ENCODE measurements at regions not wholly inside any gene's neighbourhood (a gene's known extent, or its start where the extent isn't known, plus 50 kb on each side); places are given as distances from the start of the nearest gene placed in this dataset.

DNA sequence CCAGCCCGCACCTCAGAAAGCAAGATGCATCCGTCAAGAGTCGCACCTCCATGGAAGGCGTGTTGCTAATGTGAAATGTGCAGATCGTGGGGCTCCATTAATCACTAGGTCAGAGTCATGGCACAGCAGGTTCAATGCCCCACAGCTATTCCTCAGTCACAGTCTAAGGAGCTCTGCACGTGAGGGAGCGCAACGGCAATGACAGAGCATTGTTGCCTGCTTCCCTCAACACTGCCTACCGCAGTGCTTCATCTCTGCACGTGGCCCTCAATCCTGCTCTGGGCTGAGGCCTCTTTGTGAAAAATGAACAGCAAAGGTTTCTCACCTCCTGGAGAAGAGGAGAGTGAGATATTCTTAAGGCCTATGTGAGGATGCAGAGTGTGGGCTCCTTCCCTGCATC lies 995.2 kb upstream of the TMEM132C start:
- no peak overlapping the region for H3K27ac Mint-ChIP-seq
- H3K4me1 Mint-ChIP-seq = no peaks in the 10 kb centered on the region
- Histone ChIP-seq H3K9me3 (ENCODE audit: control insufficient read depth, insufficient read depth, low read length) (no peaks in the 10 kb centered on the region), H3K27me3 (ENCODE audit: control insufficient read depth, insufficient read depth, low read length) (no peaks in the 10 kb centered on the region), H3K4me3 (ENCODE audit: low read length) (no peak overlapping the region), H3K36me3 (ENCODE audit: control insufficient read depth, insufficient read depth, low read length) (no peaks in the 10 kb centered on the region), H3K4me1 (ENCODE audit: control insufficient read depth, insufficient read depth, low read length) (no peaks in the 10 kb centered on the region), H3K27ac (ENCODE audit: low read length) (no peak overlapping the region)
- H3K4me3 Mint-ChIP-seq = no peak overlapping the region
- peaks cover 0 to 3% of the 10 kb centered on the region in 2 donors for H3K9me3 Mint-ChIP-seq
- no peak for ATAC-seq
- intact Hi-C loops (cut with micrococcal nuclease) = no loop called here
- H3K36me3 Mint-ChIP-seq = no peaks in the 10 kb centered on the region
- DNase-seq = no peak
- no peaks in the 10 kb centered on the region for H3K27me3 Mint-ChIP-seq (ENCODE audit: low read depth in 2 of 2)
- 93% methylated on average over 10 of the region's 10 CpGs for WGBS (ENCODE audit: insufficient coverage)
- TF ChIP-seq, protein P1, sequence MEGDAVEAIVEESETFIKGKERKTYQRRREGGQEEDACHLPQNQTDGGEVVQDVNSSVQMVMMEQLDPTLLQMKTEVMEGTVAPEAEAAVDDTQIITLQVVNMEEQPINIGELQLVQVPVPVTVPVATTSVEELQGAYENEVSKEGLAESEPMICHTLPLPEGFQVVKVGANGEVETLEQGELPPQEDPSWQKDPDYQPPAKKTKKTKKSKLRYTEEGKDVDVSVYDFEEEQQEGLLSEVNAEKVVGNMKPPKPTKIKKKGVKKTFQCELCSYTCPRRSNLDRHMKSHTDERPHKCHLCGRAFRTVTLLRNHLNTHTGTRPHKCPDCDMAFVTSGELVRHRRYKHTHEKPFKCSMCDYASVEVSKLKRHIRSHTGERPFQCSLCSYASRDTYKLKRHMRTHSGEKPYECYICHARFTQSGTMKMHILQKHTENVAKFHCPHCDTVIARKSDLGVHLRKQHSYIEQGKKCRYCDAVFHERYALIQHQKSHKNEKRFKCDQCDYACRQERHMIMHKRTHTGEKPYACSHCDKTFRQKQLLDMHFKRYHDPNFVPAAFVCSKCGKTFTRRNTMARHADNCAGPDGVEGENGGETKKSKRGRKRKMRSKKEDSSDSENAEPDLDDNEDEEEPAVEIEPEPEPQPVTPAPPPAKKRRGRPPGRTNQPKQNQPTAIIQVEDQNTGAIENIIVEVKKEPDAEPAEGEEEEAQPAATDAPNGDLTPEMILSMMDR (IDR thresholded peaks at IDR 0.05) = no peak

DNA sequence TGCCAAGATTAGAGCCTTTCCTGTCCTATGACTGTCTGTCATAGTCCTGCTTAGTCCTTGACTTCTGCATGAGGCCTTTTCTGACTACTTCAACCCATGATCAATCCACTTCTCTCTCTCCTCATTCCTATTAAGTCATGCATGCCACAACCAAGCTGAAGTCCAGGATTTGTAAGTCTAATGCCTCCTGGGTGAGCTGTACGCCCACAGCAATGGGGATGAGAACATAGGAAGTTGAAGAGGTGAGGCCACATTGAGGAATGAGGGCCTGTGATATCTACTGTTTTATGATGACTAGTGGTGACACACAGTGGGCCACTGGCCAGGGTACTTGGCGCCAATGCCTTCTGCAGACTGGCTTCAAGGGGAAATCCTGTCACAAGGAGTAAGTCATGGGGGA lies 994.1 kb upstream of the TMEM132C start:
- Histone ChIP-seq H3K4me1 (ENCODE audit: control insufficient read depth, insufficient read depth, low read length) (no peaks in the 10 kb centered on the region), H3K36me3 (ENCODE audit: control insufficient read depth, insufficient read depth, low read length) (no peaks in the 10 kb centered on the region), H3K9me3 (ENCODE audit: control insufficient read depth, insufficient read depth, low read length) (no peaks in the 10 kb centered on the region), H3K4me3 (ENCODE audit: low read length) (no peak overlapping the region), H3K27ac (ENCODE audit: low read length) (no peak overlapping the region), H3K27me3 (ENCODE audit: control insufficient read depth, insufficient read depth, low read length) (no peaks in the 10 kb centered on the region)
- Mint-ChIP-seq H3K4me1 (peaks cover 0 to 6% of the 10 kb centered on the region in 2 donors), H3K9me3 (peaks cover 0 to 3% of the 10 kb centered on the region in 2 donors), H3K36me3 (no peaks in the 10 kb centered on the region), H3K4me3 (no peak overlapping the region), H3K27ac (no peak overlapping the region), H3K27me3 (ENCODE audit: low read depth in 2 of 2) (no peaks in the 10 kb centered on the region)
- DNase-seq = no peak
- 84% methylated on average over 2 of the region's 2 CpGs for WGBS (ENCODE audit: insufficient coverage)
- no peak for ATAC-seq
- intact Hi-C loops (cut with micrococcal nuclease) = no loop called here
- TF ChIP-seq, protein P1 (IDR thresholded peaks at IDR 0.05) = no peak

DNA sequence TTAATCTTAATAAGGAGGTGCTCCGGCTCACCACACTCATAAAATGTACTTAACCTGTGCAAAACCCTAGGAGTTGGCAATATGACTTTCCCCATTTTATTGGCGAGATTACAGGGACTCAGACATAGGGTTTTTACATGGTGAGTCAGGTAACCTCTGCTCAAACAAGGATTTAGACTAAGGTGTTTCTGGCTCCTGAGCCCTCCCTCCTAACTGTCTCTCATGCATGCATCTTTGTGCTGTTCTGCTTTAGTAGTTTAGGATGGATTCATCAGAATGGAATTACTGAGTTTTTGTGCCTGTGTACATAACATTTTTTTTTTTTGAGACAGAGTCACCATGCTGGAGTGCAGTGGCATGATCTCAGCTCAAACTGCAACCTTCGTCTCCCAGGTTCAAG lies 993.3 kb upstream of the TMEM132C start:
- H3K36me3 ChIP-seq (ENCODE audit: control insufficient read depth, insufficient read depth, low read length) = no peaks in the 10 kb centered on the region
- H3K4me1 ChIP-seq (ENCODE audit: control insufficient read depth, insufficient read depth, low read length) = no peaks in the 10 kb centered on the region
- Mint-ChIP-seq H3K36me3 (no peaks in the 10 kb centered on the region), H3K9me3 (peaks cover 0 to 3% of the 10 kb centered on the region in 2 donors), H3K4me1 (peaks cover 0 to 8% of the 10 kb centered on the region in 2 donors), H3K4me3 (no peak overlapping the region), H3K27me3 (ENCODE audit: low read depth in 2 of 2) (no peaks in the 10 kb centered on the region), H3K27ac (no peak overlapping the region)
- H3K9me3 ChIP-seq (ENCODE audit: control insufficient read depth, insufficient read depth, low read length) = no peaks in the 10 kb centered on the region
- H3K27me3 ChIP-seq (ENCODE audit: control insufficient read depth, insufficient read depth, low read length) = no peaks in the 10 kb centered on the region
- no peak overlapping the region for H3K4me3 ChIP-seq (ENCODE audit: low read length)
- DNase-seq (no peak), ATAC-seq (no peak)
- no peak overlapping the region for H3K27ac ChIP-seq (ENCODE audit: low read length)
- intact Hi-C loops (cut with micrococcal nuclease) = no loop called here
- TF ChIP-seq, protein P1 (IDR thresholded peaks at IDR 0.05) = no peak
- WGBS (ENCODE audit: insufficient coverage) = 77% methylated on average over 2 of the region's 3 CpGs

DNA sequence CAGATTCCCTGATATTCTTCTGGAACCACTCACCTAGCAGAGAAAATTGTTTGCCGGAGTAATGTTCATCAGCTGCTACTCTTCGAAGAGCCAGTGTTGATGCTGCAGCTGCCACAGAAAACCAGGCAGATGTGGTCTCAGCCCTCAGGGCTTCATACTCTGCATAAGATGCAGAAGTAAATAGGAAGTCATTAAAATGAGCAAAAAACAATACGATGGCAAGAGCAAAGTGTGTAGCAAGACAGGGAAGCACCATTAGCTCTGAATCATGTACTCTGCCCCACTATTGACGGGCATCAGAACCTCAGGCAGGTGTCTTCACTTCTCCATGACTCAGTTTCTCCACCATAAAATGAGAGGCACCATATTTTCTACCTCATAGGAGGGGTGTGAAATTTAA lies 991.6 kb upstream of the TMEM132C start:
- H3K27me3 Mint-ChIP-seq (ENCODE audit: low read depth in 2 of 2) = no peaks in the 10 kb centered on the region

More for the DNA sequence above, 991.6 kb upstream of the TMEM132C start:
- no peaks in the 10 kb centered on the region for H3K9me3 ChIP-seq (ENCODE audit: control insufficient read depth, insufficient read depth, low read length)
- H3K27ac ChIP-seq (ENCODE audit: low read length) = no peak overlapping the region
- H3K4me1 Mint-ChIP-seq = peaks cover 2 to 8% of the 10 kb centered on the region in 2 donors
- no peak overlapping the region for H3K4me3 ChIP-seq (ENCODE audit: low read length)
- H3K9me3 Mint-ChIP-seq = peaks cover 0 to under 1% of the 10 kb centered on the region in 2 donors
- WGBS (ENCODE audit: insufficient coverage) = 79% methylated on average over 4 of the region's 4 CpGs
- H3K36me3 ChIP-seq (ENCODE audit: control insufficient read depth, insufficient read depth, low read length) = no peaks in the 10 kb centered on the region
- intact Hi-C loops (cut with micrococcal nuclease) = no loop called here
- H3K27ac Mint-ChIP-seq = no peak overlapping the region
- TF ChIP-seq, protein P1 (IDR thresholded peaks at IDR 0.05) = no peak
- H3K4me1 ChIP-seq (ENCODE audit: control insufficient read depth, insufficient read depth, low read length) = no peaks in the 10 kb centered on the region
- no peak overlapping the region for H3K4me3 Mint-ChIP-seq
- no peaks in the 10 kb centered on the region for H3K27me3 ChIP-seq (ENCODE audit: control insufficient read depth, insufficient read depth, low read length)
- no peak for ATAC-seq
- no peaks in the 10 kb centered on the region for H3K36me3 Mint-ChIP-seq
- DNase-seq = no peak

Data from natural killer cell (primary cell).